WTC11 (cell line): ENCODE measurements at regions not wholly inside any gene's neighbourhood (a gene's known extent, or its start where the extent isn't known, plus 50 kb on each side); places are given as distances from the start of the nearest gene placed in this dataset.
"Not testable (repeated sequence)": the region's sequence is repeated elsewhere in the genome, so short reads cannot be mapped to it uniquely, and the experiment has no call there.

Experiments
- ATAC-seq: fragments of 200-7000 bp; cut with Tn5 transposase; 2 replicates; pipeline ENCODE4 v1.10.0; 2021; ENCODE audit warnings: mild to moderate bottlenecking, moderate library complexity
- CTCF ChIA-PET: fragments of 300-600 bp; sonication (Branson Sonifier 250); formaldehyde crosslinking; loops from one replicate; lab custom pipeline; 2021; ENCODE audit warnings: antibody characterized with exemption; lab: Charles Lee
- POLR2A ChIA-PET: fragments of 350-600 bp; sonication (Branson Sonifier 250); formaldehyde crosslinking; loops from one replicate; lab custom pipeline; 2021; ENCODE audit warnings: antibody characterized with exemption; lab: Charles Lee
- DNase-seq: peaks from one replicate; pipeline ENCODE4 v3.0.0; 2021; ENCODE audit warnings: low spot score
- H3K27ac Mint-ChIP-seq: 2 replicates; pipeline ENCODE4 v1.8.0; 2021; ENCODE audit warnings: mixed read lengths
- H3K27me3 Mint-ChIP-seq: 2 replicates; pipeline ENCODE4 v1.8.0; 2021; ENCODE audit warnings: low read depth, mild to moderate bottlenecking, moderate library complexity, mixed read lengths
- H3K36me3 Mint-ChIP-seq: 2 replicates; pipeline ENCODE4 v1.8.0; 2021; ENCODE audit warnings: mixed read lengths
- H3K4me1 Mint-ChIP-seq: 2 replicates; pipeline ENCODE4 v1.8.0; 2022; ENCODE audit warnings: mixed read lengths
- H3K4me3 Mint-ChIP-seq: 2 replicates; pipeline ENCODE4 v1.8.0; 2021; ENCODE audit warnings: mild to moderate bottlenecking, moderate library complexity, mixed read lengths
- H3K9me3 Mint-ChIP-seq: 2 replicates; pipeline ENCODE4 v1.8.0; 2021; ENCODE audit warnings: mixed read lengths
- CBFB ChIP-seq: sonication (generic); formaldehyde crosslinking; IDR thresholded peaks from 2 replicates; pipeline ENCODE4 v1.8.1; 2022; ENCODE audit warnings: mild to moderate bottlenecking, low read depth, missing genetic modification reagents
- CREM ChIP-seq: sonication (generic); formaldehyde crosslinking; IDR thresholded peaks from 2 replicates; pipeline ENCODE4 v1.8.1; 2022; ENCODE audit warnings: mild to moderate bottlenecking, missing genetic modification reagents, moderate library complexity
- E2F1 ChIP-seq: sonication (generic); formaldehyde crosslinking; IDR thresholded peaks from 2 replicates; pipeline ENCODE4 v1.8.0; 2022; ENCODE audit warnings: mild to moderate bottlenecking, missing genetic modification reagents
- EMX1 ChIP-seq: fragments of 250-450 bp; sonication (Bioruptor Pico); IDR thresholded peaks from 2 replicates; pipeline ENCODE4 v1.8.0; 2021; ENCODE audit warnings: mild to moderate bottlenecking
- GRHL2 ChIP-seq: fragments of 250-450 bp; sonication (Bioruptor Pico); IDR thresholded peaks from 2 replicates; pipeline ENCODE4 v1.8.0; 2022; ENCODE audit warnings: mild to moderate bottlenecking, moderate library complexity; ENCODE audit not compliant: insufficient replicate concordance, severe bottlenecking
- NFYB ChIP-seq: sonication (generic); formaldehyde crosslinking; conservative IDR thresholded peaks from 2 replicates; pipeline ENCODE4 v1.8.0; 2022; ENCODE audit warnings: low read depth, missing genetic modification reagents
- NR2C2 ChIP-seq: sonication (generic); formaldehyde crosslinking; IDR thresholded peaks from 2 replicates; pipeline ENCODE4 v1.8.0; 2022; ENCODE audit warnings: mild to moderate bottlenecking, missing genetic modification reagents
- PRDM15 ChIP-seq: sonication (generic); formaldehyde crosslinking; IDR thresholded peaks from 2 replicates; pipeline ENCODE4 v1.8.0; 2022; ENCODE audit warnings: missing genetic modification reagents
- RELA ChIP-seq: sonication (generic); formaldehyde crosslinking; IDR thresholded peaks from 2 replicates; pipeline ENCODE4 v1.8.1; 2022; ENCODE audit warnings: missing genetic modification reagents, mild to moderate bottlenecking, borderline replicate concordance
- TEAD1 ChIP-seq: sonication (generic); formaldehyde crosslinking; IDR thresholded peaks from 2 replicates; pipeline ENCODE4 v1.8.0; 2022; ENCODE audit warnings: mild to moderate bottlenecking, missing genetic modification reagents
- ZNF263 ChIP-seq: sonication (generic); formaldehyde crosslinking; IDR thresholded peaks from 2 replicates; pipeline ENCODE4 v1.8.1; 2022; ENCODE audit warnings: low read depth, mild to moderate bottlenecking, moderate library complexity, missing genetic modification reagents
- TF ChIP-seq, protein P1 (sequence below): sonication (generic); formaldehyde crosslinking; IDR thresholded peaks from 2 replicates; pipeline ENCODE4 v1.8.1; 2023; ENCODE audit warnings: mild to moderate bottlenecking, missing genetic modification reagents, borderline replicate concordance
- TF ChIP-seq, protein P2 (sequence below): sonication (generic); formaldehyde crosslinking; IDR thresholded peaks from 2 replicates; pipeline ENCODE4 v1.8.1; 2023; ENCODE audit warnings: mild to moderate bottlenecking, missing genetic modification reagents, moderate library complexity
- TF ChIP-seq, protein P3 (sequence below): fragments of 250-450 bp; sonication (Bioruptor Pico); IDR thresholded peaks from 2 replicates; pipeline ENCODE4 v1.9.0; 2021; ENCODE audit warnings: mild to moderate bottlenecking

DNA sequence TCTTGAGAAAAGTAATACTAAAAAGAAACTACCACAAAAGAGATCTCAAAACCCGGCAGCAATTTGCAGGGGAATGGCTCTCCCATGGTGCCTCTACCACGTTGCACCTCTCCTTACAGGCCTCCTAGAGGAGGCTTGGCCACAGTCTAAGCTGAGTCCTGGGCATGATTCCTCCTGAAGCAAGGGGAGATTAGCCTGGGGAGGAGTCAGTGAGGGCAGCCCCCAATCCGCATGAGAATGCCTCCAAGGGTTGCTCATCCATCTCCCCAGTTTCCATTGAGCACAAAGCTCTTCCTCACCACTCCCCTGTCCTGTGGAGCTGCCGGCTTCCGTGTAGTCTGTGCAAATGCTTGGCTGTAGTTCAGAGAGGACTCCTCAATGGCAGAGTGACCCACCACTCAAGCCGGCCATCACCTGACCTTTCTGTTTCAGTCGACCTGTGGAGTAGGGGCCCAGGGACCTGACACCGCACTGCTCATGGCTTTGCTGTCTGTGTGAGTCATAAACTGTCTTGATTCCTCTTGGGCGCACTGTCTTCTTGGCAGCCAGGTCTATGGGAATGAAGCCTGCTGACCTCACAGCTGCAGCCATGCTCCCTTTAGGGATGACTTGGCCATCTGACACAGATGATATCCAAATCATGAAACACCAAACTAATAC is 224.2 kb upstream of the SGCG start:
- ATAC-seq, result peak; percentile 96
- CTCF ChIA-PET, DNase-seq: not testable (repeated sequence)
- peak; percentile 86 for TF ChIP-seq PRDM15 (CRISPR knock-in tag)
- TF ChIP-seq, all 79 proteins: peak for 1; not testable (repeated sequence) for 78
- H3K36me3 Mint-ChIP-seq, result peaks cover 12% of the 10 kb centered on the region
- H3K4me1 Mint-ChIP-seq, POLR2A ChIA-PET, H3K4me3 Mint-ChIP-seq, H3K27me3 Mint-ChIP-seq, H3K27ac Mint-ChIP-seq: not testable (repeated sequence)
- H3K9me3 Mint-ChIP-seq, result peaks cover 29% of the 10 kb centered on the region

DNA sequence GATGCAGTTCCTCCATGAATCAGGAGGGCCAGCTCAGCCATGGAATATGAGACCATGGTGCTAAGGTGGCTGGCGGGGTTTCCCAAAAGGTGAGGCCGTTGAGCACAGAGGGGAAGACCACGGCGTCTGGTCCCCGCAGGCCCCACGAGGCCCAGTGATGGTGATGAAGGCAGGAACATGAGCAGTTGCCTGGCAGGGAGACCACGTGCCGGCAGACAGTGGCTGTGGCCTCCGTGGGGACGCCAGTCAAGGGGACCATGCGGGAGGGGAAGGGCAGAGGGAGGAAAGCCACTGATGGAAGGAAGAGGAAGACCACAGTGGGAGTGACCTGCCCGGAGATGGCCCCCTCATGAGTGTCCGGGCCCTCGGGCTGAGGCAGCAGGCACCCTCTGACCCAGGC is 220.9 kb upstream of the SGCG start:
- H3K27me3 Mint-ChIP-seq, H3K4me1 Mint-ChIP-seq, H3K9me3 Mint-ChIP-seq, CTCF ChIA-PET, DNase-seq, H3K27ac Mint-ChIP-seq, ATAC-seq, POLR2A ChIA-PET, H3K4me3 Mint-ChIP-seq, H3K36me3 Mint-ChIP-seq: not testable (repeated sequence)

- ATAC-seq (no peak), DNase-seq (no peak)
- Mint-ChIP-seq H3K36me3 (no peaks in the 10 kb centered on the region), H3K27me3 (no peaks in the 10 kb centered on the region), H3K27ac (no peak overlapping the region), H3K4me1 (peaks cover 8% of the 10 kb centered on the region), H3K4me3 (no peak overlapping the region), H3K9me3 (peaks cover 4% of the 10 kb centered on the region)
- ChIA-PET POLR2A (no interaction called here), CTCF (no interaction called here)
- TF ChIP-seq, protein P1, sequence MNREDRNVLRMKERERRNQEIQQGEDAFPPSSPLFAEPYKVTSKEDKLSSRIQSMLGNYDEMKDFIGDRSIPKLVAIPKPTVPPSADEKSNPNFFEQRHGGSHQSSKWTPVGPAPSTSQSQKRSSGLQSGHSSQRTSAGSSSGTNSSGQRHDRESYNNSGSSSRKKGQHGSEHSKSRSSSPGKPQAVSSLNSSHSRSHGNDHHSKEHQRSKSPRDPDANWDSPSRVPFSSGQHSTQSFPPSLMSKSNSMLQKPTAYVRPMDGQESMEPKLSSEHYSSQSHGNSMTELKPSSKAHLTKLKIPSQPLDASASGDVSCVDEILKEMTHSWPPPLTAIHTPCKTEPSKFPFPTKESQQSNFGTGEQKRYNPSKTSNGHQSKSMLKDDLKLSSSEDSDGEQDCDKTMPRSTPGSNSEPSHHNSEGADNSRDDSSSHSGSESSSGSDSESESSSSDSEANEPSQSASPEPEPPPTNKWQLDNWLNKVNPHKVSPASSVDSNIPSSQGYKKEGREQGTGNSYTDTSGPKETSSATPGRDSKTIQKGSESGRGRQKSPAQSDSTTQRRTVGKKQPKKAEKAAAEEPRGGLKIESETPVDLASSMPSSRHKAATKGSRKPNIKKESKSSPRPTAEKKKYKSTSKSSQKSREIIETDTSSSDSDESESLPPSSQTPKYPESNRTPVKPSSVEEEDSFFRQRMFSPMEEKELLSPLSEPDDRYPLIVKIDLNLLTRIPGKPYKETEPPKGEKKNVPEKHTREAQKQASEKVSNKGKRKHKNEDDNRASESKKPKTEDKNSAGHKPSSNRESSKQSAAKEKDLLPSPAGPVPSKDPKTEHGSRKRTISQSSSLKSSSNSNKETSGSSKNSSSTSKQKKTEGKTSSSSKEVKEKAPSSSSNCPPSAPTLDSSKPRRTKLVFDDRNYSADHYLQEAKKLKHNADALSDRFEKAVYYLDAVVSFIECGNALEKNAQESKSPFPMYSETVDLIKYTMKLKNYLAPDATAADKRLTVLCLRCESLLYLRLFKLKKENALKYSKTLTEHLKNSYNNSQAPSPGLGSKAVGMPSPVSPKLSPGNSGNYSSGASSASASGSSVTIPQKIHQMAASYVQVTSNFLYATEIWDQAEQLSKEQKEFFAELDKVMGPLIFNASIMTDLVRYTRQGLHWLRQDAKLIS, result no peak
- no peak for TF ChIP-seq RELA (CRISPR knock-in tag)
- no peak for TF ChIP-seq GRHL2 (CRISPR knock-in tag)
- no peak for TF ChIP-seq NR2C2 (CRISPR knock-in tag)
- TF ChIP-seq EMX1, result no peak
- no peak for TF ChIP-seq ZNF263 (CRISPR knock-in tag)
- TF ChIP-seq TEAD1 (CRISPR knock-in tag), result no peak
- no peak for TF ChIP-seq CBFB
- TF ChIP-seq, protein P2, sequence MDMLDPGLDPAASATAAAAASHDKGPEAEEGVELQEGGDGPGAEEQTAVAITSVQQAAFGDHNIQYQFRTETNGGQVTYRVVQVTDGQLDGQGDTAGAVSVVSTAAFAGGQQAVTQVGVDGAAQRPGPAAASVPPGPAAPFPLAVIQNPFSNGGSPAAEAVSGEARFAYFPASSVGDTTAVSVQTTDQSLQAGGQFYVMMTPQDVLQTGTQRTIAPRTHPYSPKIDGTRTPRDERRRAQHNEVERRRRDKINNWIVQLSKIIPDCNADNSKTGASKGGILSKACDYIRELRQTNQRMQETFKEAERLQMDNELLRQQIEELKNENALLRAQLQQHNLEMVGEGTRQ (CRISPR knock-in tag), result no peak
- no peak for TF ChIP-seq NFYB (CRISPR knock-in tag)
- TF ChIP-seq E2F1, result no peak
- TF ChIP-seq, protein P3, sequence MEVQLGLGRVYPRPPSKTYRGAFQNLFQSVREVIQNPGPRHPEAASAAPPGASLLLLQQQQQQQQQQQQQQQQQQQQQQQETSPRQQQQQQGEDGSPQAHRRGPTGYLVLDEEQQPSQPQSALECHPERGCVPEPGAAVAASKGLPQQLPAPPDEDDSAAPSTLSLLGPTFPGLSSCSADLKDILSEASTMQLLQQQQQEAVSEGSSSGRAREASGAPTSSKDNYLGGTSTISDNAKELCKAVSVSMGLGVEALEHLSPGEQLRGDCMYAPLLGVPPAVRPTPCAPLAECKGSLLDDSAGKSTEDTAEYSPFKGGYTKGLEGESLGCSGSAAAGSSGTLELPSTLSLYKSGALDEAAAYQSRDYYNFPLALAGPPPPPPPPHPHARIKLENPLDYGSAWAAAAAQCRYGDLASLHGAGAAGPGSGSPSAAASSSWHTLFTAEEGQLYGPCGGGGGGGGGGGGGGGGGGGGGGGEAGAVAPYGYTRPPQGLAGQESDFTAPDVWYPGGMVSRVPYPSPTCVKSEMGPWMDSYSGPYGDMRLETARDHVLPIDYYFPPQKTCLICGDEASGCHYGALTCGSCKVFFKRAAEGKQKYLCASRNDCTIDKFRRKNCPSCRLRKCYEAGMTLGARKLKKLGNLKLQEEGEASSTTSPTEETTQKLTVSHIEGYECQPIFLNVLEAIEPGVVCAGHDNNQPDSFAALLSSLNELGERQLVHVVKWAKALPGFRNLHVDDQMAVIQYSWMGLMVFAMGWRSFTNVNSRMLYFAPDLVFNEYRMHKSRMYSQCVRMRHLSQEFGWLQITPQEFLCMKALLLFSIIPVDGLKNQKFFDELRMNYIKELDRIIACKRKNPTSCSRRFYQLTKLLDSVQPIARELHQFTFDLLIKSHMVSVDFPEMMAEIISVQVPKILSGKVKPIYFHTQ (CRISPR knock-in tag), result no peak
- no peak for TF ChIP-seq CREM
Measured at GRCh38 chr13:22960827-22961226, 220.0 kb upstream of the SGCG start.

GRCh38 chr13:22961342-22961741 is 219.4 kb upstream of the SGCG start:
- H3K27ac Mint-ChIP-seq, CTCF ChIA-PET, H3K4me3 Mint-ChIP-seq, H3K9me3 Mint-ChIP-seq, H3K4me1 Mint-ChIP-seq, POLR2A ChIA-PET, H3K27me3 Mint-ChIP-seq, ATAC-seq, DNase-seq, H3K36me3 Mint-ChIP-seq: not testable (repeated sequence)
